Endothelial cell of umbilical vein (primary cell): ENCODE measurements at regions not wholly inside any gene's neighbourhood (a gene's known extent, or its start where the extent isn't known, plus 50 kb on each side); places are given as distances from the start of the nearest gene placed in this dataset.

Experiments
- POLR2A ChIP-seq: IDR thresholded peaks from 2 replicates; pipeline ENCODE4 v1.6.1; 2012; ENCODE audit warnings: low read depth, mild to moderate bottlenecking, control low read depth, low read length
- POLR2AphosphoS5 ChIP-seq: IDR thresholded peaks from 2 replicates; pipeline ENCODE4 v1.6.1; 2012; ENCODE audit warnings: low read depth, mild to moderate bottlenecking, control low read depth, low read length, moderate library complexity; ENCODE audit not compliant: insufficient read depth
- TF ChIP-seq, protein P1 (sequence below), 2 donors: IDR thresholded peaks; 1 replicate in 1 of 2; 2 replicates in 1 of 2; pipeline ENCODE4 v1.5.1; 2011; ENCODE audit warnings: low read length in 2 of 2, mild to moderate bottlenecking in 2 of 2, moderate library complexity in 2 of 2, control low read depth in 1 of 2, inconsistent platforms in 1 of 2, low read depth in 1 of 2; ENCODE audit not compliant: insufficient read depth in 1 of 2; ENCODE audit errors: extremely low read depth in 1 of 2

DNA sequence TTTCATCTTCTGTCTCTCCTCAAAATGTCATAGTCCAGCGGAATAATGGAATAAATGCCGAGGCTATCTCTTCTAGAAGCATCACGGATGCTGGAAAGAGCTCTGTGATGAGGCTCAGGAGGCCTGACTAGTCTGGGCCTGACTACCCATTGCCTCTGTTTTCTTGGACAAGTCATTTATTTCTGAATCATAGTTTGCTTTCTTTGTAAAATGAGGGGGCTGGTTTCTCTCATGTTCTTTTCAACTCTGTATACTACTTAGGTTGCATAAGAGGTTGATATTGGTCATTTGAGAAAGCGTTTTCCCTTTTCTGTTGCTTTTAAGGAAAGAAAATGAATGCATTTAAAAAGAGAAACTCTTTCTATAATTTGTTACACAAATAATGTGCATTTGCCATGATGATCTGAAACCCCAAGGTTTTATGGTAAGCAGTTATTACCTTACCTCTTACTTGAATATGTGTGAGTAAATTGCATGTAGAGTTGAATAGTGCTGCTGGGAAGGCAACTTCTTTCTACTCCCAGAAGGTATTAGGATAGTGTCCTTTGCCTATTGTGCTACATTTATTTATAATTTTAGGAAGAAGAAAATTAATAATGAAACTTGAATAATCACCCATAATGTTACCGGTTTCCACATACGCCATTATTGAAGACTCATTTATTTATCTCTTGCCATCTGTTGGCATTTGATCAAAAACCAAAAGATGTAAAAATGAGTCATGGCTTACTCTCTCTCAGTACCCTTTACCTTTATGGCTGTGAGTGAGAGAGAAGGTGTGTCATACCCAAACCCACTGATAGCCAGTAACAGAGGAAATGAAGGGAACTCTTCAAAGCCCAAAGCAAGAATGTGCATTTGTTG lies 179.1 kb downstream of the FASLG start:
- TF ChIP-seq, protein P1, sequence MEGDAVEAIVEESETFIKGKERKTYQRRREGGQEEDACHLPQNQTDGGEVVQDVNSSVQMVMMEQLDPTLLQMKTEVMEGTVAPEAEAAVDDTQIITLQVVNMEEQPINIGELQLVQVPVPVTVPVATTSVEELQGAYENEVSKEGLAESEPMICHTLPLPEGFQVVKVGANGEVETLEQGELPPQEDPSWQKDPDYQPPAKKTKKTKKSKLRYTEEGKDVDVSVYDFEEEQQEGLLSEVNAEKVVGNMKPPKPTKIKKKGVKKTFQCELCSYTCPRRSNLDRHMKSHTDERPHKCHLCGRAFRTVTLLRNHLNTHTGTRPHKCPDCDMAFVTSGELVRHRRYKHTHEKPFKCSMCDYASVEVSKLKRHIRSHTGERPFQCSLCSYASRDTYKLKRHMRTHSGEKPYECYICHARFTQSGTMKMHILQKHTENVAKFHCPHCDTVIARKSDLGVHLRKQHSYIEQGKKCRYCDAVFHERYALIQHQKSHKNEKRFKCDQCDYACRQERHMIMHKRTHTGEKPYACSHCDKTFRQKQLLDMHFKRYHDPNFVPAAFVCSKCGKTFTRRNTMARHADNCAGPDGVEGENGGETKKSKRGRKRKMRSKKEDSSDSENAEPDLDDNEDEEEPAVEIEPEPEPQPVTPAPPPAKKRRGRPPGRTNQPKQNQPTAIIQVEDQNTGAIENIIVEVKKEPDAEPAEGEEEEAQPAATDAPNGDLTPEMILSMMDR (IDR thresholded peaks at IDR 0.05; ENCODE audit: extremely low read depth in 1 of 2, insufficient read depth in 1 of 2, low read depth in 1 of 2, low read length in 2 of 2), result no peak
- TF ChIP-seq POLR2AphosphoS5 (no peak), POLR2A (no peak)
